ENCODE measurements at regions not wholly inside any gene's neighbourhood (a gene's known extent, or its start where the extent isn't known, plus 50 kb on each side); places are given as distances from the start of the nearest gene placed in this dataset.

DNA sequence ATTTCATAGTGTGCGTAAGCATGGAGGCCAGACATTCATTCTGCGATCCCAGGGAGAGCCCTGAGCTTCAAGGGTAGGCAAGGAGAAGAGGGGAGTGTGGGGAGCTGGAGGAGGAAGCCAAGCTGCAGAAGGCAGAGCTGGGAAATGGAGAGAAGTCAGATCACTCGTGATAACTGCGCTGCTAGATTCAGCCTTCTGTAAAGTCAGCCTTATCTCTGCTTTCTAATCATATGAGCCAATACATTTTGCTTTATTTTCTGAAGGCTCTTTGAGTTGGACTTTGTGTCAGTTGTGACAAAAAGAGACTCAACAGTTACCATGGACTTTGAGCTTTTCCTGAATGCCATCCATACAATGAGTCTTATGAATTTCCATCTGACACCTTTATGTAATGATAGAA, 61.7 kb upstream of the CREB5 start:
- TF ChIP-seq, protein P1, sequence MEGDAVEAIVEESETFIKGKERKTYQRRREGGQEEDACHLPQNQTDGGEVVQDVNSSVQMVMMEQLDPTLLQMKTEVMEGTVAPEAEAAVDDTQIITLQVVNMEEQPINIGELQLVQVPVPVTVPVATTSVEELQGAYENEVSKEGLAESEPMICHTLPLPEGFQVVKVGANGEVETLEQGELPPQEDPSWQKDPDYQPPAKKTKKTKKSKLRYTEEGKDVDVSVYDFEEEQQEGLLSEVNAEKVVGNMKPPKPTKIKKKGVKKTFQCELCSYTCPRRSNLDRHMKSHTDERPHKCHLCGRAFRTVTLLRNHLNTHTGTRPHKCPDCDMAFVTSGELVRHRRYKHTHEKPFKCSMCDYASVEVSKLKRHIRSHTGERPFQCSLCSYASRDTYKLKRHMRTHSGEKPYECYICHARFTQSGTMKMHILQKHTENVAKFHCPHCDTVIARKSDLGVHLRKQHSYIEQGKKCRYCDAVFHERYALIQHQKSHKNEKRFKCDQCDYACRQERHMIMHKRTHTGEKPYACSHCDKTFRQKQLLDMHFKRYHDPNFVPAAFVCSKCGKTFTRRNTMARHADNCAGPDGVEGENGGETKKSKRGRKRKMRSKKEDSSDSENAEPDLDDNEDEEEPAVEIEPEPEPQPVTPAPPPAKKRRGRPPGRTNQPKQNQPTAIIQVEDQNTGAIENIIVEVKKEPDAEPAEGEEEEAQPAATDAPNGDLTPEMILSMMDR (IDR thresholded peaks at IDR 0.05), result no peak
- TF ChIP-seq EP300 (IDR thresholded peaks at IDR 0.05; ENCODE audit: borderline replicate concordance in 1 of 2, low read depth in 1 of 2, low read length in 1 of 2) (no peak), TEAD4 (IDR thresholded peaks at IDR 0.05; ENCODE audit: borderline replicate concordance, insufficient read depth) (no peak), SIN3A (IDR thresholded peaks at IDR 0.05; ENCODE audit: borderline replicate concordance, low read depth, low read length) (no peak), NFIC (IDR thresholded peaks at IDR 0.05; ENCODE audit: borderline replicate concordance) (no peak), MEF2A (IDR thresholded peaks at IDR 0.05; ENCODE audit: borderline replicate concordance, low read depth) (no peak), YY1 (IDR thresholded peaks at IDR 0.05; ENCODE audit: low read depth) (no peak), POLR2AphosphoS5 (IDR thresholded peaks at IDR 0.05; ENCODE audit: low read depth, low read length) (no peak), JUND (IDR thresholded peaks at IDR 0.05) (no peak), RFX5 (IDR thresholded peaks at IDR 0.05; ENCODE audit: low read length) (no peak)
- TF ChIP-seq, protein P2, sequence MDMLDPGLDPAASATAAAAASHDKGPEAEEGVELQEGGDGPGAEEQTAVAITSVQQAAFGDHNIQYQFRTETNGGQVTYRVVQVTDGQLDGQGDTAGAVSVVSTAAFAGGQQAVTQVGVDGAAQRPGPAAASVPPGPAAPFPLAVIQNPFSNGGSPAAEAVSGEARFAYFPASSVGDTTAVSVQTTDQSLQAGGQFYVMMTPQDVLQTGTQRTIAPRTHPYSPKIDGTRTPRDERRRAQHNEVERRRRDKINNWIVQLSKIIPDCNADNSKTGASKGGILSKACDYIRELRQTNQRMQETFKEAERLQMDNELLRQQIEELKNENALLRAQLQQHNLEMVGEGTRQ (IDR thresholded peaks at IDR 0.05; ENCODE audit: borderline replicate concordance, low read depth, low read length), result no peak
- TF ChIP-seq, protein P3, sequence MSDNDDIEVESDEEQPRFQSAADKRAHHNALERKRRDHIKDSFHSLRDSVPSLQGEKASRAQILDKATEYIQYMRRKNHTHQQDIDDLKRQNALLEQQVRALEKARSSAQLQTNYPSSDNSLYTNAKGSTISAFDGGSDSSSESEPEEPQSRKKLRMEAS (IDR thresholded peaks at IDR 0.05; ENCODE audit: low read depth), result no peak
- TF ChIP-seq, protein P4, sequence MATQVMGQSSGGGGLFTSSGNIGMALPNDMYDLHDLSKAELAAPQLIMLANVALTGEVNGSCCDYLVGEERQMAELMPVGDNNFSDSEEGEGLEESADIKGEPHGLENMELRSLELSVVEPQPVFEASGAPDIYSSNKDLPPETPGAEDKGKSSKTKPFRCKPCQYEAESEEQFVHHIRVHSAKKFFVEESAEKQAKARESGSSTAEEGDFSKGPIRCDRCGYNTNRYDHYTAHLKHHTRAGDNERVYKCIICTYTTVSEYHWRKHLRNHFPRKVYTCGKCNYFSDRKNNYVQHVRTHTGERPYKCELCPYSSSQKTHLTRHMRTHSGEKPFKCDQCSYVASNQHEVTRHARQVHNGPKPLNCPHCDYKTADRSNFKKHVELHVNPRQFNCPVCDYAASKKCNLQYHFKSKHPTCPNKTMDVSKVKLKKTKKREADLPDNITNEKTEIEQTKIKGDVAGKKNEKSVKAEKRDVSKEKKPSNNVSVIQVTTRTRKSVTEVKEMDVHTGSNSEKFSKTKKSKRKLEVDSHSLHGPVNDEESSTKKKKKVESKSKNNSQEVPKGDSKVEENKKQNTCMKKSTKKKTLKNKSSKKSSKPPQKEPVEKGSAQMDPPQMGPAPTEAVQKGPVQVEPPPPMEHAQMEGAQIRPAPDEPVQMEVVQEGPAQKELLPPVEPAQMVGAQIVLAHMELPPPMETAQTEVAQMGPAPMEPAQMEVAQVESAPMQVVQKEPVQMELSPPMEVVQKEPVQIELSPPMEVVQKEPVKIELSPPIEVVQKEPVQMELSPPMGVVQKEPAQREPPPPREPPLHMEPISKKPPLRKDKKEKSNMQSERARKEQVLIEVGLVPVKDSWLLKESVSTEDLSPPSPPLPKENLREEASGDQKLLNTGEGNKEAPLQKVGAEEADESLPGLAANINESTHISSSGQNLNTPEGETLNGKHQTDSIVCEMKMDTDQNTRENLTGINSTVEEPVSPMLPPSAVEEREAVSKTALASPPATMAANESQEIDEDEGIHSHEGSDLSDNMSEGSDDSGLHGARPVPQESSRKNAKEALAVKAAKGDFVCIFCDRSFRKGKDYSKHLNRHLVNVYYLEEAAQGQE (IDR thresholded peaks at IDR 0.05; ENCODE audit: low read depth, low read length), result no peak
- TF ChIP-seq, protein P5, sequence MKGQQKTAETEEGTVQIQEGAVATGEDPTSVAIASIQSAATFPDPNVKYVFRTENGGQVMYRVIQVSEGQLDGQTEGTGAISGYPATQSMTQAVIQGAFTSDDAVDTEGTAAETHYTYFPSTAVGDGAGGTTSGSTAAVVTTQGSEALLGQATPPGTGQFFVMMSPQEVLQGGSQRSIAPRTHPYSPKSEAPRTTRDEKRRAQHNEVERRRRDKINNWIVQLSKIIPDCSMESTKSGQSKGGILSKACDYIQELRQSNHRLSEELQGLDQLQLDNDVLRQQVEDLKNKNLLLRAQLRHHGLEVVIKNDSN (IDR thresholded peaks at IDR 0.05; ENCODE audit: borderline replicate concordance, low read depth), result no peak

Data from SK-N-SH (cell line).